Nephron progenitor cell (in vitro differentiated cells): ENCODE measurements at regions not wholly inside any gene's neighbourhood (a gene's known extent, or its start where the extent isn't known, plus 50 kb on each side); places are given as distances from the start of the nearest gene placed in this dataset.

ENCODE experiments used
- DNase-seq: peaks from one replicate; pipeline ENCODE4 v3.0.0; 2021
- H3K27ac Mint-ChIP-seq: 2 replicates; pipeline ENCODE4 v1.8.0; 2021; ENCODE audit warnings: mild to moderate bottlenecking, moderate library complexity, mixed read lengths
- H3K27me3 Mint-ChIP-seq: 2 replicates; pipeline ENCODE4 v1.8.0; 2021; ENCODE audit warnings: mild to moderate bottlenecking, low read depth, mixed read lengths; ENCODE audit not compliant: poor library complexity
- H3K36me3 Mint-ChIP-seq: 2 replicates; pipeline ENCODE4 v1.8.0; 2021; ENCODE audit warnings: low read depth, mixed read lengths
- H3K4me1 Mint-ChIP-seq: 2 replicates; pipeline ENCODE4 v1.8.0; 2021; ENCODE audit warnings: mixed read lengths
- H3K4me3 Mint-ChIP-seq: 2 replicates; pipeline ENCODE4 v1.8.0; 2021; ENCODE audit warnings: mild to moderate bottlenecking, moderate library complexity, mixed read lengths
- H3K9me3 Mint-ChIP-seq: 2 replicates; pipeline ENCODE4 v1.8.0; 2021; ENCODE audit warnings: mild to moderate bottlenecking, moderate library complexity, mixed read lengths
- TF ChIP-seq, protein P1 (sequence below): fragments of 200-600 bp; sonication (generic); IDR thresholded peaks from 2 replicates; pipeline ENCODE4 v1.5.0; 2021; ENCODE audit warnings: antibody characterized with exemption

DNA sequence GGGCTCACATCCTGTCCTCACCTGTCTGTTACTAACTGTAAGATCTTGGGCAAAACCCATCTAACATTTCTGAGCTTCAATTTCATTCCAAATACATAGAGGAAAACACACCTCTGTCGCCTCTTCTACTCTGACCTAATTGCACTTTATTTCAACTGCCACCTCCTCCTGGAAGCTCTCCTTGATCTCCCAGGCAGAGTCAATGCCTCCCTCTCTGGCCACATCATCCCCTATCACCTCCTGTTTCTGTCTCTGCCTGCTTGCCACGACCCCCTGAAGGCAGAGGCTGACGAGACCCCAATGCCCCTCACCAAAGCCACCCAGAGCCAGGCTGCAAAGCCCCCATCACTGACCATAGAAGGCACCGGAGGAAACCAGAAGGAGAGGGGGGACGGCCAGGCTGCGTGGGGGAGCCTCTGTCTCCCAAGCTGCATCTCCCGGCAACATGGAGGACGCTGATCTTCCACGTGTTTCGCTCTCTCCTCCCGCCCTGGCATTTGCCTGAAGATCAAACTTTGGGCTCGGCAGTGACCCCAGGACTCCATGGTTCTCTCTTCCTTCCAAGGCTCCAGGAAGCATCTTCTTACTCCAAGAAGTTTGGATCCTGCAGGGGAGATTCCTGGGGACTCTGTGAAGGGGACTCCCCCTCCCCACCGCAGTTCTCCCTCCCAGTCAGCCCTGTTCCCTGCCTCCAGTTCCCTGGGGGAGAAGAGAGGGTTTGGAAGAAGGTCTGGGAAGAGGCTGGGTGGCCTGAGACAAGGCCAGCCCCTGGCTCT lies 50.1 kb upstream of the BCL11B start:
- no peak for DNase-seq
- TF ChIP-seq, protein P1, sequence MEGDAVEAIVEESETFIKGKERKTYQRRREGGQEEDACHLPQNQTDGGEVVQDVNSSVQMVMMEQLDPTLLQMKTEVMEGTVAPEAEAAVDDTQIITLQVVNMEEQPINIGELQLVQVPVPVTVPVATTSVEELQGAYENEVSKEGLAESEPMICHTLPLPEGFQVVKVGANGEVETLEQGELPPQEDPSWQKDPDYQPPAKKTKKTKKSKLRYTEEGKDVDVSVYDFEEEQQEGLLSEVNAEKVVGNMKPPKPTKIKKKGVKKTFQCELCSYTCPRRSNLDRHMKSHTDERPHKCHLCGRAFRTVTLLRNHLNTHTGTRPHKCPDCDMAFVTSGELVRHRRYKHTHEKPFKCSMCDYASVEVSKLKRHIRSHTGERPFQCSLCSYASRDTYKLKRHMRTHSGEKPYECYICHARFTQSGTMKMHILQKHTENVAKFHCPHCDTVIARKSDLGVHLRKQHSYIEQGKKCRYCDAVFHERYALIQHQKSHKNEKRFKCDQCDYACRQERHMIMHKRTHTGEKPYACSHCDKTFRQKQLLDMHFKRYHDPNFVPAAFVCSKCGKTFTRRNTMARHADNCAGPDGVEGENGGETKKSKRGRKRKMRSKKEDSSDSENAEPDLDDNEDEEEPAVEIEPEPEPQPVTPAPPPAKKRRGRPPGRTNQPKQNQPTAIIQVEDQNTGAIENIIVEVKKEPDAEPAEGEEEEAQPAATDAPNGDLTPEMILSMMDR = no peak
- H3K27me3 Mint-ChIP-seq = peaks cover 2% of the 10 kb centered on the region
- no peaks in the 10 kb centered on the region for H3K9me3 Mint-ChIP-seq
- H3K4me1 Mint-ChIP-seq = peaks cover 54% of the 10 kb centered on the region
- no peak overlapping the region for H3K4me3 Mint-ChIP-seq
- no peak overlapping the region for H3K27ac Mint-ChIP-seq
- H3K36me3 Mint-ChIP-seq = no peaks in the 10 kb centered on the region
